ENCODE measurements at regions not wholly inside any gene's neighbourhood (a gene's known extent, or its start where the extent isn't known, plus 50 kb on each side); places are given as distances from the start of the nearest gene placed in this dataset.

DNA sequence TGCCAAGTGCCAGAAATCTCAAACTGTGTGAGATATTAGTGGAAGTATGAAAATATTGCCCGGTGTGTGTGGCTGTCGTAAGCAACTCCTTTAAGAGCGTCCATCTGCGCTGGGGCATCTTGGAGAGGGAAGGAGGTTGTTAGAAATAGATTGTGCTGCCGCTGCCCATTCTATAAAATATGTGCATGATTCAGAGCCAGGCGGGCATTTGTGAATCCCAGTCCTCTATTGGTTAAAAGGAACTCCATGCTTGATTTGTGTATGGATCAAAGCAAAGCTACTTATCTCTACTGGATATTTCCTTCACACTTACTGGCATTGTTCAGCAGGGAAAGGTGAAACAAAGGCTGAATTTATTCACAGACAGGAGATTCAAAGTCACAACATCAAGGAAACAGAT, 89.6 kb upstream of the SNRK start:
- TF ChIP-seq POLR2A (IDR thresholded peaks at IDR 0.05) (no peak), CTCF (IDR thresholded peaks at IDR 0.05 in 4 of 5, conservative IDR thresholded peaks at IDR 0.05 in 1 of 5) (no peak)

Data from gastrocnemius medialis (tissue), 4 donors.